ENCODE measurements at regions not wholly inside any gene's neighbourhood (a gene's known extent, or its start where the extent isn't known, plus 50 kb on each side); places are given as distances from the start of the nearest gene placed in this dataset.

- no peak for TF ChIP-seq ISL1 (CRISPR knock-in tag; IDR thresholded peaks at IDR 0.05)
- no peak for TF ChIP-seq CSRNP3 (CRISPR knock-in tag; IDR thresholded peaks at IDR 0.05)
- TF ChIP-seq OSR1 (CRISPR knock-in tag; IDR thresholded peaks at IDR 0.05), result no peak
- TF ChIP-seq ZC3H10 (CRISPR knock-in tag; IDR thresholded peaks at IDR 0.05), result no peak
- TF ChIP-seq ZNF565 (CRISPR knock-in tag; conservative IDR thresholded peaks at IDR 0.05; ENCODE audit: low read depth), result no peak
- TF ChIP-seq TOX (CRISPR knock-in tag; IDR thresholded peaks at IDR 0.05; ENCODE audit: borderline replicate concordance), result no peak
- TF ChIP-seq TSHZ2 (CRISPR knock-in tag; IDR thresholded peaks at IDR 0.05), result no peak
- no peak for TF ChIP-seq ESRRG (CRISPR knock-in tag; IDR thresholded peaks at IDR 0.05)
- no peak for TF ChIP-seq RARB (CRISPR knock-in tag; IDR thresholded peaks at IDR 0.05)
- TF ChIP-seq ZFP30 (CRISPR knock-in tag; IDR thresholded peaks at IDR 0.05), result no peak
- no peak for TF ChIP-seq ARNTL (CRISPR knock-in tag; IDR thresholded peaks at IDR 0.05; ENCODE audit: borderline replicate concordance, low read depth)
- TF ChIP-seq TCF4 (CRISPR knock-in tag; IDR thresholded peaks at IDR 0.05; ENCODE audit: borderline replicate concordance), result no peak
- no peak for TF ChIP-seq ZFP3 (CRISPR knock-in tag; IDR thresholded peaks at IDR 0.05)
- TF ChIP-seq PATZ1 (CRISPR knock-in tag; IDR thresholded peaks at IDR 0.05; ENCODE audit: borderline replicate concordance), result no peak
- TF ChIP-seq GLIS3 (CRISPR knock-in tag; IDR thresholded peaks at IDR 0.05), result no peak
- no peak for TF ChIP-seq CREB5 (CRISPR knock-in tag; IDR thresholded peaks at IDR 0.05; ENCODE audit: low read depth)
- TF ChIP-seq ZNF8 (CRISPR knock-in tag; IDR thresholded peaks at IDR 0.05), result no peak
- TF ChIP-seq ZNF70 (CRISPR knock-in tag; IDR thresholded peaks at IDR 0.05), result no peak
- no peak for TF ChIP-seq PPARA (CRISPR knock-in tag; IDR thresholded peaks at IDR 0.05; ENCODE audit: borderline replicate concordance)
- TF ChIP-seq CSDC2 (CRISPR knock-in tag; IDR thresholded peaks at IDR 0.05), result no peak
- no peak for ATAC-seq
Measured at GRCh38 chr4:85222561-85222960, 252.4 kb upstream of the ARHGAP24 start.

GRCh38 chr4:85228264-85228663 is 246.7 kb upstream of the ARHGAP24 start:
- TF ChIP-seq TSHZ2 (CRISPR knock-in tag; IDR thresholded peaks at IDR 0.05) (no peak), ARNTL (CRISPR knock-in tag; IDR thresholded peaks at IDR 0.05; ENCODE audit: borderline replicate concordance, low read depth) (no peak), ZNF8 (CRISPR knock-in tag; IDR thresholded peaks at IDR 0.05) (no peak), TCF4 (CRISPR knock-in tag; IDR thresholded peaks at IDR 0.05; ENCODE audit: borderline replicate concordance) (no peak), GLIS3 (CRISPR knock-in tag; IDR thresholded peaks at IDR 0.05) (no peak), ZFP3 (CRISPR knock-in tag; IDR thresholded peaks at IDR 0.05) (no peak), ISL1 (CRISPR knock-in tag; IDR thresholded peaks at IDR 0.05) (no peak), CSDC2 (CRISPR knock-in tag; IDR thresholded peaks at IDR 0.05) (no peak), POU6F1 (CRISPR knock-in tag; IDR thresholded peaks at IDR 0.05; ENCODE audit: borderline replicate concordance, low read depth) (no peak), ESRRG (CRISPR knock-in tag; IDR thresholded peaks at IDR 0.05) (no peak), PPARA (CRISPR knock-in tag; IDR thresholded peaks at IDR 0.05; ENCODE audit: borderline replicate concordance) (no peak), CREB5 (CRISPR knock-in tag; IDR thresholded peaks at IDR 0.05; ENCODE audit: low read depth) (no peak), CSRNP3 (CRISPR knock-in tag; IDR thresholded peaks at IDR 0.05) (no peak), ZNF70 (CRISPR knock-in tag; IDR thresholded peaks at IDR 0.05) (no peak), TOX (CRISPR knock-in tag; IDR thresholded peaks at IDR 0.05; ENCODE audit: borderline replicate concordance) (no peak), SNAI2 (CRISPR knock-in tag; IDR thresholded peaks at IDR 0.05) (no peak), RARB (CRISPR knock-in tag; IDR thresholded peaks at IDR 0.05) (no peak)
- no peak for ATAC-seq
